Tibial artery (tissue), 4 donors: ENCODE measurements at regions not wholly inside any gene's neighbourhood (a gene's known extent, or its start where the extent isn't known, plus 50 kb on each side); places are given as distances from the start of the nearest gene placed in this dataset.

Experiments used
- DNase-seq, 2 donors: peaks; one replicate each; pipeline ENCODE4 v3.0.0-alpha.2; 2019
- H3K27ac ChIP-seq, 2 donors: fragments of 200-600 bp; sonication (generic) in 1 of 2; 1 replicate in 1 of 2; 2 replicates in 1 of 2; pipeline ENCODE4 v1.5.1; 2018 to 2019; ENCODE audit warnings: mild to moderate bottlenecking in 1 of 2
- H3K27me3 ChIP-seq, 2 donors: fragments of 200-600 bp; sonication (generic) in 1 of 2; one replicate each; pipeline versions ENCODE4 v1.5.1 to v1.6.0; 2016 to 2019
- H3K36me3 ChIP-seq, 3 donors: fragments of 200-600 bp; sonication (generic) in 2 of 3; one replicate each; pipeline ENCODE4 v1.5.1; 2016 to 2019; ENCODE audit warnings: mild to moderate bottlenecking in 2 of 3
- H3K4me1 ChIP-seq, 4 donors: fragments of 200-600 bp; sonication (generic) in 2 of 4; 1 replicate in 3 of 4; 2 replicates in 1 of 4; pipeline ENCODE4 v1.5.1; 2016 to 2019
- H3K4me3 ChIP-seq, 2 donors: fragments of 200-600 bp; sonication (generic) in 1 of 2; 1 replicate in 1 of 2; 2 replicates in 1 of 2; pipeline ENCODE4 v1.5.1; 2018 to 2019; ENCODE audit warnings: mild to moderate bottlenecking in 2 of 2
- H3K9me3 ChIP-seq, 3 donors: fragments of 200-600 bp; sonication (generic) in 1 of 3; one replicate each; pipeline ENCODE4 v1.5.1; 2016 to 2019
- CTCF ChIP-seq, 2 experiments: fragments of 200-600 bp in 1 of 2; fragments of 450-650 bp in 1 of 2; IDR thresholded peaks; one replicate each; pipeline ENCODE4 v1.5.1; 2017 to 2019; ENCODE audit warnings: antibody characterized with exemption in 2 of 2, mild to moderate bottlenecking in 1 of 2, moderate library complexity in 1 of 2
- intact Hi-C: fragments of 100-400 bp; cut with DNase I; formaldehyde crosslinking; loops from one replicate; pipeline ENCODE4 v1.15.0; 2023; ENCODE audit warnings: low total_unique reads

- Histone ChIP-seq H3K4me1 (peaks cover 0 to 5% (median 2%) of the 10 kb centered on the region in 4 donors), H3K27me3 (no peaks in the 10 kb centered on the region), H3K36me3 (no peaks in the 10 kb centered on the region), H3K4me3 (no peak overlapping the region), H3K27ac (no peak overlapping the region), H3K9me3 (peaks cover 0 to 7% (median 0%) of the 10 kb centered on the region in 3 donors)
- TF ChIP-seq CTCF (IDR thresholded peaks at IDR 0.05), result no peak
- no peak for DNase-seq
- intact Hi-C loops, result no loop called here
Observed at GRCh38 chr2:19536136-19536535, 177.7 kb upstream of the OSR1 start.

- H3K27me3 ChIP-seq, result no peaks in the 10 kb centered on the region
- intact Hi-C loops, result no loop called here
- TF ChIP-seq CTCF (IDR thresholded peaks at IDR 0.05), result no peak
- H3K27ac ChIP-seq, result no peak overlapping the region
- H3K4me3 ChIP-seq, result no peak overlapping the region
- DNase-seq, result no peak
- no peaks in the 10 kb centered on the region for H3K36me3 ChIP-seq
- H3K9me3 ChIP-seq, result peaks cover 0 to 7% (median 0%) of the 10 kb centered on the region in 3 donors
- H3K4me1 ChIP-seq, result no peaks in the 10 kb centered on the region
Observed at GRCh38 chr2:19532547-19533196, 174.2 kb upstream of the OSR1 start.

GRCh38 chr2:19529677-19530076 is 171.3 kb upstream of the OSR1 start:
- Histone ChIP-seq H3K4me3 (no peak overlapping the region), H3K36me3 (no peaks in the 10 kb centered on the region), H3K27me3 (no peaks in the 10 kb centered on the region), H3K4me1 (no peaks in the 10 kb centered on the region), H3K9me3 (no peaks in the 10 kb centered on the region), H3K27ac (no peak overlapping the region)
- DNase-seq, result no peak
- intact Hi-C loops, result no loop called here
- TF ChIP-seq CTCF (IDR thresholded peaks at IDR 0.05), result no peak

GRCh38 chr2:19527771-19528170 is 169.3 kb upstream of the OSR1 start:
- no peak overlapping the region for H3K4me3 ChIP-seq
- TF ChIP-seq CTCF (IDR thresholded peaks at IDR 0.05), result no peak
- no peak for DNase-seq
- no peaks in the 10 kb centered on the region for H3K36me3 ChIP-seq
- no peaks in the 10 kb centered on the region for H3K9me3 ChIP-seq
- no peaks in the 10 kb centered on the region for H3K4me1 ChIP-seq
- no peak overlapping the region for H3K27ac ChIP-seq
- intact Hi-C loops, result no loop called here
- H3K27me3 ChIP-seq, result no peaks in the 10 kb centered on the region

GRCh38 chr2:19525313-19525712 is 166.9 kb upstream of the OSR1 start:
- H3K36me3 ChIP-seq, result no peaks in the 10 kb centered on the region
- H3K4me3 ChIP-seq, result no peak overlapping the region
- H3K27ac ChIP-seq, result no peak overlapping the region
- no peak for TF ChIP-seq CTCF (IDR thresholded peaks at IDR 0.05)
- DNase-seq, result no peak
- H3K9me3 ChIP-seq, result no peaks in the 10 kb centered on the region
- H3K27me3 ChIP-seq, result no peaks in the 10 kb centered on the region
- intact Hi-C loops, result no loop called here
- H3K4me1 ChIP-seq, result no peaks in the 10 kb centered on the region

- DNase-seq, result no peak
- no peak overlapping the region for H3K27ac ChIP-seq
- intact Hi-C loops, result no loop called here
- no peaks in the 10 kb centered on the region for H3K9me3 ChIP-seq
- TF ChIP-seq CTCF (IDR thresholded peaks at IDR 0.05), result no peak
- no peaks in the 10 kb centered on the region for H3K27me3 ChIP-seq
- H3K36me3 ChIP-seq, result no peaks in the 10 kb centered on the region
- no peak overlapping the region for H3K4me3 ChIP-seq
- no peaks in the 10 kb centered on the region for H3K4me1 ChIP-seq
Observed at GRCh38 chr2:19519045-19519444, 160.6 kb upstream of the OSR1 start.
